GM12891 (cell line): ENCODE measurements at regions not wholly inside any gene's neighbourhood (a gene's known extent, or its start where the extent isn't known, plus 50 kb on each side); places are given as distances from the start of the nearest gene placed in this dataset.

Source experiments
- POLR2A ChIP-seq: IDR thresholded peaks from 2 replicates; pipeline ENCODE4 v1.6.1; 2011; ENCODE audit warnings: low read depth, low read length, control low read depth
- TAF1 ChIP-seq: IDR thresholded peaks from 2 replicates; pipeline ENCODE4 v1.6.1; 2011; ENCODE audit warnings: low read depth, low read length, control low read depth

- TF ChIP-seq POLR2A (no peak), TAF1 (no peak)
Measured at GRCh38 chr13:80952158-80952557, 611.2 kb upstream of the SPRY2 start.
